Mesendoderm (in vitro differentiated cells): ENCODE measurements at regions not wholly inside any gene's neighbourhood (a gene's known extent, or its start where the extent isn't known, plus 50 kb on each side); places are given as distances from the start of the nearest gene placed in this dataset.

Experiments used
- DNase-seq: peaks from one replicate; pipeline ENCODE4 v3.0.0; 2013
- H2AK5ac ChIP-seq: 2 replicates; pipeline ENCODE4 v1.6.1; 2013; ENCODE audit warnings: low read length, inconsistent platforms
- H2BK120ac ChIP-seq: 2 replicates; pipeline ENCODE4 v1.6.1; 2013; ENCODE audit warnings: low read depth, mild to moderate bottlenecking, low read length, moderate library complexity, mixed read lengths
- H2BK15ac ChIP-seq: replicated peaks from 2 replicates; pipeline ENCODE4 v1.6.1; 2013; ENCODE audit warnings: low read depth, mild to moderate bottlenecking, moderate library complexity
- H2BK5ac ChIP-seq: 2 replicates; pipeline ENCODE4 v1.6.1; 2013; ENCODE audit warnings: low read length, inconsistent platforms
- H3K18ac ChIP-seq: 2 replicates; pipeline ENCODE4 v1.6.1; 2013; ENCODE audit warnings: mild to moderate bottlenecking, low read length, mixed read lengths
- H3K23ac ChIP-seq: one replicate; pipeline ENCODE4 v1.6.1; 2013; ENCODE audit warnings: low read length
- H3K27ac ChIP-seq: 2 replicates; pipeline ENCODE4 v1.5.1; 2013; ENCODE audit warnings: low read depth, mild to moderate bottlenecking, inconsistent platforms, low read length, moderate library complexity
- H3K27me3 ChIP-seq: 2 replicates; pipeline ENCODE4 v1.6.1; 2013; ENCODE audit warnings: low read length, control low read depth, mild to moderate bottlenecking, inconsistent platforms; ENCODE audit not compliant: insufficient read depth, poor library complexity
- H3K36me3 ChIP-seq: 2 replicates; pipeline ENCODE4 v1.6.1; 2013; ENCODE audit warnings: low read length, inconsistent platforms; ENCODE audit not compliant: control insufficient read depth, insufficient read depth
- H3K4ac ChIP-seq: one replicate; pipeline ENCODE4 v1.6.1; 2013; ENCODE audit warnings: low read depth, mild to moderate bottlenecking, low read length, moderate library complexity
- H3K4me1 ChIP-seq: 2 replicates; pipeline ENCODE4 v1.6.1; 2013; ENCODE audit warnings: low read depth, low read length, inconsistent platforms; ENCODE audit not compliant: control insufficient read depth
- H3K4me2 ChIP-seq: 2 replicates; pipeline ENCODE4 v1.6.1; 2013; ENCODE audit warnings: low read length
- H3K4me3 ChIP-seq: 2 replicates; pipeline ENCODE4 v1.5.1; 2013; ENCODE audit warnings: mild to moderate bottlenecking, low read length
- H3K56ac ChIP-seq: one replicate; pipeline ENCODE4 v1.6.1; 2013; ENCODE audit warnings: low read length
- H3K79me1 ChIP-seq: 2 replicates; pipeline ENCODE4 v1.6.1; 2013; ENCODE audit warnings: low read length, inconsistent platforms
- H3K79me2 ChIP-seq: 2 replicates; pipeline ENCODE4 v1.6.1; 2013; ENCODE audit warnings: mild to moderate bottlenecking, low read length; ENCODE audit not compliant: control insufficient read depth, insufficient read depth
- H3K9ac ChIP-seq: 2 replicates; pipeline ENCODE4 v1.6.1; 2013; ENCODE audit warnings: low read length, inconsistent platforms
- H4K5ac ChIP-seq: one replicate; pipeline ENCODE4 v1.6.1; 2013; ENCODE audit warnings: low read length
- H4K8ac ChIP-seq: one replicate; pipeline ENCODE4 v1.6.1; 2013; ENCODE audit warnings: low read depth, mild to moderate bottlenecking, control low read depth, low read length, moderate library complexity
- WGBS: extraction: QIAGEN DNeasy Blood & Tissue Kit; methylation state at CpG from one replicate; pipeline ENCODE4 v1.1.7; 2013; ENCODE audit warnings: low lambda C conversion rate, missing lambda C conversion rate; ENCODE audit not compliant: insufficient coverage; ENCODE audit errors: extremely low coverage; 5-methylcytosine and 5-hydroxymethylcytosine counted together

DNA sequence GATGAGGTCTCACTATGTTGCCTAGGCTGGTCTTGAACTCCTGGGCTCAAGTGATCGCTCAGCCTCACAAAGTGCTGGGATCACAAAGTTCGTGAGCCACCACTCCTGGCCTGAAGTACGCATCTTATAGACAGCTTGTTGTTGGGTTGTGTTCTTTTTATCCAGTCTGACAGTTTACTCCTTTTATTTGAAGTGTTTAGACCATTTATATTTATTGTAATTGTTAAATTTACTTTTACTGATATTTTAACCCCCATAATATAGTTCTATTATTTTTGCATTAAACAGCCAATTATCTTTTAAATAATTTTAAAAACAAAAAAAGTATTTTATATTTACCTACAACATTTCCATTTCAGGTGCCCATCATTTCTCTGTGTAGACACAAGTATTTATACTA lies 303.0 kb upstream of the HDAC4 start:
- Histone ChIP-seq H3K4me3 (no peak overlapping the region), H2BK5ac (no peak overlapping the region), H2BK120ac (no peak overlapping the region), H3K9ac (no peak overlapping the region), H3K79me1 (no peaks in the 10 kb centered on the region), H3K4ac (no peak overlapping the region), H3K4me2 (no peak overlapping the region), H2AK5ac (no peak overlapping the region), H3K56ac (no peak overlapping the region), H2BK15ac (no peak overlapping the region), H3K36me3 (no peaks in the 10 kb centered on the region), H3K27me3 (no peaks in the 10 kb centered on the region), H3K27ac (no peak overlapping the region), H3K4me1 (no peaks in the 10 kb centered on the region), H4K5ac (no peak overlapping the region), H3K23ac (no peak overlapping the region), H4K8ac (no peak overlapping the region), H3K79me2 (no peaks in the 10 kb centered on the region), H3K18ac (no peak overlapping the region)
- DNase-seq = no peak
- no CpG with 5 or more reads among the region's 3 CpGs for WGBS

DNA sequence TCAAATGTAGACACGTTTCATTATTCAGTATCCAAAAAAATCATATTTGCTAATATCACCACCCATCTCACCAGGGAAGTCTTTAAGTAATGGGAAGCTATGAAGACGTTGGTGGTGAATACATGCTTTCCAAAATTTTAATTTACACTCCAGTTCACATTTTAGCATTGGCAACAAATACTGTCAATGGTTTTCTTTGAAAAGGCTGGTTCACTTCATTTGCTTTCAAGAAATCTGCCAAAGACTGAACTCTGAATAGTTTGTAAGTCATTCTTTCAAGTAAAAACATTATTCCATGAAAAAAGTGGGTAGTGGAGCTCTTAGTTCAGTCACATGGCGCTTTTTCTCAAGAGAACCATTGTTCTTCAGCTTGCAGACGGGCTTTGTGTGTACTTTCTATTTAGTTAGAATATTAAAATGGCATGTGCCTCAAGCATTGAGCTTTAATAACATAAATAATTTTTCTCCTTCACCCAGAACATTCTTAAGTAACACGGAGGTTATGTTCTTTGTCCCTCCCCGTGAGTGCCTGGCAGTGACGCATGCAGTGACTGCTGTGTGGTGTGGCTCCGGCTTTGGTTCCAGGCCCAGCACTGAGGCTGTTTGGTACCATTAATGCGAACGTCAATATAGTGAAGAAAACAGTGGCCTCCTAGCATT lies 300.0 kb upstream of the HDAC4 start:
- H3K79me1 ChIP-seq = no peaks in the 10 kb centered on the region
- H3K4ac ChIP-seq = no peak overlapping the region
- H2BK5ac ChIP-seq = no peak overlapping the region
- no peak overlapping the region for H3K23ac ChIP-seq
- H3K79me2 ChIP-seq = no peaks in the 10 kb centered on the region
- H3K56ac ChIP-seq = no peak overlapping the region
- H3K4me2 ChIP-seq = no peak overlapping the region
- H3K36me3 ChIP-seq = no peaks in the 10 kb centered on the region
- no peaks in the 10 kb centered on the region for H3K27me3 ChIP-seq
- no peak overlapping the region for H2BK15ac ChIP-seq
- no peaks in the 10 kb centered on the region for H3K4me1 ChIP-seq
- no peak overlapping the region for H3K9ac ChIP-seq
- H3K18ac ChIP-seq = no peak overlapping the region
- no peak overlapping the region for H2AK5ac ChIP-seq
- H4K5ac ChIP-seq = no peak overlapping the region
- WGBS = no CpG with 5 or more reads among the region's 10 CpGs
- H2BK120ac ChIP-seq = no peak overlapping the region
- H4K8ac ChIP-seq = no peak overlapping the region
- no peak for DNase-seq
- no peak overlapping the region for H3K4me3 ChIP-seq
- no peak overlapping the region for H3K27ac ChIP-seq

DNA sequence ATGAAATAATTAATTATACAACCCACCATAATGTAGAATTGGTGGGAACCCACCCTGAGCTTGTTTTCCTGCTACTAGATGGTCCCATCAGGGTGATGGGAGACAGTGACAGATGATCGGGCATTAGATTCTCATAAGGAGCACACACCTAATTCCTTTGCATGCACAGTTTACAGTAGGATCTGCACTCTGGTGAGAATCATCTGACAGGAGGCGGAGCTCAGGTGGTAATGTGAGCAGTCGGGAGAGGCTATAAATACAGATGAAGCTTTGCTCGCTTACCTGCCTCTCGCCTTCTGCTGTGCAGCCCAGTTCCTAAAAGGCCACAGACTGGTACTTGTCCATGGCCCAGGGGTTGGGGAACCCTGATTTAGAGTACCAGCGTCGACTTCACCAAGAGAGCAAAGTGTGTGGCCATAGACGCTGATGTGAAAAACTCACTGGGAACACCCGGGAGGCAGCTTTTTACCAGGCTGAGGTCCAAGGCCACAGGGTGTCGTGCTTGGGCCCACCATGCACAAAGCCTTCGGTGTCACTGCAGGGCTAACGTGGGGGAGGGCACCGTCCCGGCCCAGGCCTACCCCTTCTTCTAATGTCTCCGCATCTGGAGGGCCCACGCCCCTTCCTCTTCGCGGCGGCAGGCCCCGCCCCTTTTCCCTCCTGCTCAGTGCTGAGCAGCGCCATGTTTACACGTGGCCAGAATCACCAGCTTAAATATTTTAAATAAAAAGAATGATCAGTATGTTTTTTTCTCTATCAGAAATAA lies 296.8 kb upstream of the HDAC4 start:
- Histone ChIP-seq H3K27me3 (no peaks in the 10 kb centered on the region), H3K9ac (no peak overlapping the region), H3K23ac (no peak overlapping the region), H2AK5ac (no peak overlapping the region), H3K56ac (no peak overlapping the region), H3K4me3 (no peak overlapping the region), H2BK15ac (no peak overlapping the region), H3K79me2 (no peaks in the 10 kb centered on the region), H3K36me3 (no peaks in the 10 kb centered on the region), H2BK5ac (no peak overlapping the region), H3K79me1 (no peaks in the 10 kb centered on the region), H3K27ac (no peak overlapping the region), H2BK120ac (no peak overlapping the region), H4K5ac (no peak overlapping the region), H4K8ac (no peak overlapping the region), H3K4me1 (no peaks in the 10 kb centered on the region), H3K4ac (no peak overlapping the region), H3K4me2 (no peak overlapping the region), H3K18ac (no peak overlapping the region)
- DNase-seq = no peak
- WGBS = no CpG with 5 or more reads among the region's 22 CpGs

DNA sequence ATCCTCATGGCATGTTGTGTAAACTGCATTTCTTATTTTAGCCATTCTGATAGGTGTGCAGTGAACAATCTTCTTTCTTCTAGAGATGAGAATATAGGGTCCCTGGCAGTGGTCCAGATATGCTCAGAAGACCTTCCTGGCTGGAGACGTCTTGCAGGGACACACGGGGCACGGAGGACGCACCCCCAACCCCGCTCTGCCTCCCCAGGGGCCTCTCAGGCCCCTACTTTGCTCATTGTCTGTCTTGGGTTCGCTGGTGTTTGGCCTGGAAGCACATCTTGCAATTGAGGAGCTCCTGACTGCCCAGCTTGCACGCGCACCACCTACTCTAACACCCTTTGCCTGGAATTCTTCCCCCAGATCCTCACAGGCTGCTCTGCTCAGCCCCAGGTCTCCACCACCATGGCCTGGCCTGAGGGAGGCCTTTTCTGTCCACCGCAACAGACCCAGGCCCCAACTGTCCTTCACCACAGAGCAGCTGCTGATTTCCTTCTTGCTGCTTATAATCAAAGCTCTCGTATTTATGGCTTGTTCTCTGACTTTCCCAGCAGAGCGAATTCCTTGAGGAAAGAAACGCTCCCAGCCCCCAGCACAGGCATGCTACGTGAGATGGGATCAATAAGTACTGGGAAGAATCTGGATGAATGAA lies 295.9 kb upstream of the HDAC4 start:
- no peak overlapping the region for H2BK15ac ChIP-seq
- H3K56ac ChIP-seq = no peak overlapping the region
- H3K4me3 ChIP-seq = no peak overlapping the region
- H3K9ac ChIP-seq = no peak overlapping the region
- H3K18ac ChIP-seq = no peak overlapping the region
- H3K27ac ChIP-seq = no peak overlapping the region
- H3K36me3 ChIP-seq = no peaks in the 10 kb centered on the region
- no peak overlapping the region for H4K8ac ChIP-seq
- DNase-seq = no peak
- H4K5ac ChIP-seq = no peak overlapping the region
- H2BK120ac ChIP-seq = no peak overlapping the region
- no peaks in the 10 kb centered on the region for H3K79me1 ChIP-seq
- no peak overlapping the region for H3K23ac ChIP-seq
- no peaks in the 10 kb centered on the region for H3K27me3 ChIP-seq
- H2AK5ac ChIP-seq = no peak overlapping the region
- no CpG with 5 or more reads among the region's 13 CpGs for WGBS
- H3K79me2 ChIP-seq = no peaks in the 10 kb centered on the region
- H3K4me2 ChIP-seq = no peak overlapping the region
- no peak overlapping the region for H2BK5ac ChIP-seq
- no peak overlapping the region for H3K4ac ChIP-seq
- no peaks in the 10 kb centered on the region for H3K4me1 ChIP-seq

DNA sequence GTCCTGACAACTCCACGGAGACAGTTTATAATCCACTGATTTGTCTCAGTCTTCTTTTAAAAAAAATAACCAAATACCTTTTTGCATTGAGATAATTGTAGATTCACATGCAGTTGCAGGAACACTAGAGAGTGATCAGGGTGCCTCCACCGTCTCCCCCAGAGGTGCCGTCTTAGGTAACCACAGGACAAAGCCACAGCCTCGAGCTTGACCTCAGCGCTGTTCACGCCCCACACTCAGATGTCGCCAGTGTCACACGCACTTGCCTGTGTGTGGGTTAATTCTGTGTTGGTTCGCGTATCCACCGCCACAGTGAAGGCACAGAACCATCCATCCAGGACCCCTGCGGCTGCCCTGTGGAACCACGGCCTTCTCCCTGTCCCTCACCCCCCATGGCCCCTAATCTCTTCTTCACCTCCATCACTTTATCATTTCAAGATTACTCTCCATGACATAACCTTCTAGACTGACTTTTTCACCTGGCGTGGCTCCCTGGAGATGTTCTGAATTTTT lies 295.0 kb upstream of the HDAC4 start:
- Histone ChIP-seq H2BK120ac (no peak overlapping the region), H3K27ac (no peak overlapping the region), H3K36me3 (no peaks in the 10 kb centered on the region), H3K23ac (no peak overlapping the region), H3K4me2 (no peak overlapping the region), H4K5ac (no peak overlapping the region), H3K4ac (no peak overlapping the region), H3K9ac (no peak overlapping the region), H2BK15ac (no peak overlapping the region), H3K4me3 (no peak overlapping the region), H3K79me1 (no peaks in the 10 kb centered on the region), H3K27me3 (no peaks in the 10 kb centered on the region), H3K79me2 (no peaks in the 10 kb centered on the region), H3K56ac (no peak overlapping the region), H3K18ac (no peak overlapping the region), H2BK5ac (no peak overlapping the region), H4K8ac (no peak overlapping the region), H3K4me1 (no peaks in the 10 kb centered on the region), H2AK5ac (no peak overlapping the region)
- DNase-seq = no peak
- no CpG with 5 or more reads among the region's 14 CpGs for WGBS
